Naive thymus-derived CD4-positive, alpha-beta T cell (primary cell): ENCODE measurements at regions not wholly inside any gene's neighbourhood (a gene's known extent, or its start where the extent isn't known, plus 50 kb on each side); places are given as distances from the start of the nearest gene placed in this dataset.

Experiments
- ATAC-seq: fragments of 150-1000 bp; cut with Tn5 transposase; 2 replicates; pipeline ENCODE4 v1.10.0; 2021; ENCODE audit warnings: mild to moderate bottlenecking, moderate library complexity
- CTCF ChIA-PET: fragments of 350-600 bp; sonication (Branson Sonifier 250); formaldehyde crosslinking; loops from one replicate; lab custom pipeline; 2021; ENCODE audit warnings: antibody characterized with exemption; lab: Charles Lee
- POLR2A ChIA-PET: fragments of 350-600 bp; sonication (Branson Sonifier 250); formaldehyde crosslinking; loops from one replicate; lab custom pipeline; 2021; ENCODE audit warnings: antibody characterized with exemption, inconsistent platforms; lab: Charles Lee
- DNase-seq, 9 donors: peaks; one replicate each; pipeline versions ENCODE4 v3.0.0 to v3.0.0-alpha.2; 2020 to 2022; ENCODE audit warnings: mixed read lengths in 1 of 9
- H3K27ac ChIP-seq: one replicate; pipeline ENCODE4 v1.7.0; 2013; ENCODE audit warnings: mild to moderate bottlenecking, low read depth, low read length, moderate library complexity
- H3K27me3 ChIP-seq, 2 donors: one replicate each; pipeline ENCODE4 v1.7.0; 2013; ENCODE audit warnings: low read length in 2 of 2, mild to moderate bottlenecking in 2 of 2, moderate library complexity in 2 of 2; ENCODE audit not compliant: control insufficient read depth in 2 of 2, insufficient read depth in 2 of 2
- H3K36me3 ChIP-seq, 3 experiments: 1 replicate in 2 of 3; 2 replicates in 1 of 3; pipeline ENCODE4 v1.7.0; 2013; ENCODE audit warnings: low read length in 3 of 3, mild to moderate bottlenecking in 3 of 3, moderate library complexity in 1 of 3; ENCODE audit not compliant: insufficient read depth in 3 of 3, control insufficient read depth in 2 of 3
- H3K4me1 ChIP-seq, 2 donors: one replicate each; pipeline ENCODE4 v1.7.0; 2013; ENCODE audit warnings: low read length in 2 of 2, mild to moderate bottlenecking in 2 of 2, moderate library complexity in 1 of 2; ENCODE audit not compliant: control insufficient read depth in 2 of 2, insufficient read depth in 2 of 2
- H3K4me3 ChIP-seq: 2 replicates; pipeline ENCODE4 v1.7.0; 2013; ENCODE audit warnings: mild to moderate bottlenecking, low read length
- H3K9me3 ChIP-seq, 3 experiments: 1 replicate in 2 of 3; 2 replicates in 1 of 3; pipeline ENCODE4 v1.7.0; 2013; ENCODE audit warnings: low read length in 3 of 3; ENCODE audit not compliant: control insufficient read depth in 2 of 3
- H3K27ac Mint-ChIP-seq, 9 donors: one replicate each; pipeline ENCODE4 v1.8.0; 2020 to 2022; ENCODE audit warnings: mixed read lengths in 9 of 9, mild to moderate bottlenecking in 8 of 9, moderate library complexity in 5 of 9, inconsistent platforms in 2 of 9
- H3K27me3 Mint-ChIP-seq, 5 donors: one replicate each; pipeline ENCODE4 v1.8.0; 2021 to 2022; ENCODE audit warnings: mixed read lengths in 5 of 5, mild to moderate bottlenecking in 1 of 5
- H3K36me3 Mint-ChIP-seq, 5 donors: one replicate each; pipeline ENCODE4 v1.8.0; 2020 to 2022; ENCODE audit warnings: mixed read lengths in 5 of 5, mild to moderate bottlenecking in 3 of 5, inconsistent platforms in 1 of 5
- H3K4me1 Mint-ChIP-seq, 7 donors: one replicate each; pipeline ENCODE4 v1.8.0; 2020 to 2022; ENCODE audit warnings: mixed read lengths in 7 of 7, mild to moderate bottlenecking in 3 of 7, inconsistent platforms in 1 of 7
- H3K4me3 Mint-ChIP-seq, 10 donors: one replicate each; pipeline ENCODE4 v1.8.0; 2020 to 2022; ENCODE audit warnings: mild to moderate bottlenecking in 10 of 10, mixed read lengths in 10 of 10, moderate library complexity in 6 of 10, inconsistent platforms in 2 of 10
- H3K9me3 Mint-ChIP-seq, 11 donors: one replicate each; pipeline ENCODE4 v1.8.0; 2020 to 2022; ENCODE audit warnings: mixed read lengths in 11 of 11, mild to moderate bottlenecking in 4 of 11, inconsistent platforms in 1 of 11, moderate library complexity in 1 of 11
- intact Hi-C, 2 donors: fragments of 100-400 bp; cut with micrococcal nuclease; formaldehyde crosslinking; loops; one replicate each; pipeline ENCODE4 v1.15.1; 2023

DNA sequence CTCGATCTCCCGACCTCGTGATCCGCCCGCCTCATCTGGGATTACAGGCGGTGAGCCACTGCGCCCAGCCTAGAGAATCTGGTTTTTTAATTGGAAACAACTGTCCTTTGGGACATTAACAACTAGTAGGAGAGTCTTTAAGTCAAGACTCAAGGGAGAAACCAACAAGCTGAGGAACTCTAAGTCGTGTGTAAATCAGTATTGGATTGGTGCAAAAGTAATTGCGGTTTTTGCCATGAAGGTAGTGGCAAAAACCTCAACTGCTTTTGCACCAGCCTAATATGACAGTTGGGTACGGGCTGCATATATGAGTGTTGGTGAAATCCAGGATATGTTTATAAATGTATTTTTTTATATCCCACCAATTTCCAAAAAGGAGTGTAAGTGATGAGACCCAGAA lies 113.9 kb upstream of the PLXNA4 start:
- POLR2A ChIA-PET = no interaction called here
- Histone ChIP-seq H3K27ac (no peak overlapping the region), H3K9me3 (no peaks in the 10 kb centered on the region), H3K27me3 (no peaks in the 10 kb centered on the region), H3K4me1 (no peaks in the 10 kb centered on the region), H3K36me3 (no peaks in the 10 kb centered on the region), H3K4me3 (no peak overlapping the region)
- Mint-ChIP-seq H3K27ac (no peak overlapping the region), H3K4me1 (no peaks in the 10 kb centered on the region), H3K4me3 (no peak overlapping the region), H3K27me3 (peaks cover 0 to 9% (median 0%) of the 10 kb centered on the region in 5 donors), H3K9me3 (no peaks in the 10 kb centered on the region), H3K36me3 (no peaks in the 10 kb centered on the region)
- ATAC-seq (no peak), DNase-seq (no peak)
- CTCF ChIA-PET = no interaction called here
- intact Hi-C loops = no loop called here

DNA sequence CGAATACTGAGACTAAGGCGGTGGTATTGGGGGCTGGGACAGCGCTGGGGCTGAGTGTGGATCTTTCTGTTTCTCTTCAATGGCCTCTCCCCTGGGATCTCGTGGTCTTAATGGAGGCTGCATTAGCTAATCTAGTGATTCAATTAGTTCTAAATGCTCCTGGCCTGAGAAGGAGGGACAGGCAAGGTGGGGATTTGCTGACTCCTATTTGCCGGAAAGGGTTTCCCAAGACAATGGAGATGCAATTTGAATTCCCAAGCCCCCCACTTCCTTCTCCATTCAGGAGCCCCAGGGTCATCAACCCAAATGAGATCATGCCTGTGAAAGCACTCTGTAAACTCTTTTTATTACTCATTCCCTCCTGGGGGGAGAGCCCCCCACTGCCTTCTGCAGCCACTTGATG lies 111.7 kb upstream of the PLXNA4 start:
- Mint-ChIP-seq H3K9me3 (peaks cover 0 to 3% (median 0%) of the 10 kb centered on the region in 11 donors), H3K36me3 (no peaks in the 10 kb centered on the region), H3K27me3 (peaks cover 0 to 12% (median 0%) of the 10 kb centered on the region in 5 donors), H3K4me1 (no peaks in the 10 kb centered on the region), H3K4me3 (no peak overlapping the region), H3K27ac (no peak overlapping the region)
- Histone ChIP-seq H3K27me3 (no peaks in the 10 kb centered on the region), H3K27ac (no peak overlapping the region), H3K9me3 (no peaks in the 10 kb centered on the region), H3K36me3 (no peaks in the 10 kb centered on the region), H3K4me1 (no peaks in the 10 kb centered on the region), H3K4me3 (no peak overlapping the region)
- POLR2A ChIA-PET = no interaction called here
- CTCF ChIA-PET = no interaction called here
- intact Hi-C loops = no loop called here
- DNase-seq (no peak), ATAC-seq (no peak)

DNA sequence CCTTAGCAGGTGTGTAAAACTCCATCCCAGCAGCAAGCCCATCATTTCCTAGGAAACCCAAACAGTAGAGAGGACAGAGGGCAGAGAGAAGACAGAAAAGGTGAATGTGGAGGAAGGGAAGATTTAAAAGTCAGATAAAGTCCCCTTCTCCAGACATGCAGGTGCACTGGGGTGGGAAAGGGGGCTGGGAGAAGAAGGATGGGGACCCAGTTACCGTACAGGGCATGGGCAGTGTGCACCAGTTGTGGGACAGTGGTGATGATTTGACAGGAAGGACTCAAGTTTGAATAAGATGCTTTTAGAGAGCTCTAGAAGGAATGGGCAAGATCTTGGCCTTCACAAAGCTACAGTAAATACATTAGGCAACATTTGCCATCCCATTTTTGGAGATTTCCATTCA lies 110.7 kb upstream of the PLXNA4 start:
- no peaks in the 10 kb centered on the region for H3K4me1 Mint-ChIP-seq
- CTCF ChIA-PET = no interaction called here

DNA sequence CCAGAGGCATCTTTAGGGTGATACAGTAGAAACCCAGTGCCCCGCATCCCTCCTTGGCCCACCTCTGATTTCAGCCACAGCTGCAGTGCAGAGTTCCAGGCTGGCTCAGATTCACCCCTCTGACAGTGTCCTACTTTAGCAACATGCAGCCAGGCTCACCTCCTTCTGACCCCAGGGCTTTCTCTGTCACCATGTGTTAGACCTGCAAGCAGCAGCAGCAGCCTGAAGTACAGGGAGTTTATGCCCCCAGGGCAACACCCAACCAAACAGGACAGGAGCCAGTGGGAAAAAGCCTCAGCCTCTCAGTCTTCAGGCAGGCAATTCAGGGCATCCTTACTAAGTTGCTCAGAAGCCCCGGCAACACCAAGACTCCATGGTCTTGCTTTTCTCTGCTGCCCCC lies 109.0 kb upstream of the PLXNA4 start:
- Histone ChIP-seq H3K27ac (no peak overlapping the region), H3K36me3 (no peaks in the 10 kb centered on the region), H3K4me3 (no peak overlapping the region), H3K27me3 (no peaks in the 10 kb centered on the region), H3K9me3 (no peaks in the 10 kb centered on the region), H3K4me1 (no peaks in the 10 kb centered on the region)
- ATAC-seq = no peak
- H3K36me3 Mint-ChIP-seq = no peaks in the 10 kb centered on the region
- peaks cover 0 to 12% (median 0%) of the 10 kb centered on the region in 5 donors for H3K27me3 Mint-ChIP-seq
- intact Hi-C loops = no loop called here
- ChIA-PET POLR2A (no interaction called here), CTCF (no interaction called here)
- H3K27ac Mint-ChIP-seq = no peak overlapping the region
- H3K4me1 Mint-ChIP-seq = no peaks in the 10 kb centered on the region
- peaks cover 0 to 10% (median 0%) of the 10 kb centered on the region in 11 donors for H3K9me3 Mint-ChIP-seq
- DNase-seq = no peak
- H3K4me3 Mint-ChIP-seq = no peak overlapping the region

More for the DNA sequence above, 110.7 kb upstream of the PLXNA4 start:
- Histone ChIP-seq H3K27ac (no peak overlapping the region), H3K36me3 (no peaks in the 10 kb centered on the region), H3K4me1 (no peaks in the 10 kb centered on the region), H3K9me3 (no peaks in the 10 kb centered on the region), H3K4me3 (no peak overlapping the region), H3K27me3 (no peaks in the 10 kb centered on the region)
- POLR2A ChIA-PET = no interaction called here
- Mint-ChIP-seq H3K4me3 (no peak overlapping the region), H3K36me3 (no peaks in the 10 kb centered on the region), H3K27me3 (peaks cover 0 to 12% (median 0%) of the 10 kb centered on the region in 5 donors), H3K27ac (no peak overlapping the region), H3K9me3 (peaks cover 0 to 4% (median 0%) of the 10 kb centered on the region in 11 donors)
- DNase-seq (no peak), ATAC-seq (no peak)
- intact Hi-C loops = no loop called here

DNA sequence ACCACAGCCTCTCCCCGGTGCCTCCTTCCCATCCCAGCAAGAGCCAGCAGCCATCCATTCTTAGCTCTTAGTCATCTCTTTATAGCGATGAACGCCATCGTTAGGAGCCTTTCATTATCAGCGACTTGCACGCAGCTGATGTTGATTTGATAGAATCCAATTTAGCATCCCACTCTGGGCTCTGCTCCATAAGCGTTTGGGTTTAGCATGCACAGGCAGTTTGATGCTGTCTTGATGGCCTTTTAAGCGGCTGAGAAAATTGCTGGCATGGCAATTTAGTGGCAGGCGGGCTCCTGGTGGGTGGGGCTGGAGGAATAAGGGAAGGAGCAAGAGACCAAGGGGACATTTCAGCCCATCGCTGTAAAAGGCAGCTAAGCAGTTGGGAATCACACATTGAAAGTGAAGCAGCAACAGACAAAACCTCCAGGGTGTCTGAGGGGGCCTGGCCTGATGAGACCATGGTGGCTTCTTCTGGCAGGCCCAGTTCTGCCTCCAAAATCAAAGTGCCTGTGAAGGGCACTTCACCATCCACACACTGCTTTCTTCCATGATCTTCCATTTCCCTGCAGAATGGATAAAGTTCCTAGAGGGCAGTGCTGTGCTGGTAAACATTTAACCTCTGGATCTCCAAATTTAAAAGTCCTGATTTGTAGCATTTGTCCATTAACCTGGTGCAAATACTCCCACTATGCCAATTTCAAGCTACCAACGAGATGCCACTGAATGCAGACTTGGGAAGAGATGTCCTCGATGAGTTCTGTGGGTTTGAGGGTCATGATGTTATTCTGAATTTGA lies 107.8 kb upstream of the PLXNA4 start:
- no peak overlapping the region for H3K27ac Mint-ChIP-seq
- H3K4me1 Mint-ChIP-seq = no peaks in the 10 kb centered on the region
- intact Hi-C loops = no loop called here
- peaks cover 0 to 7% (median 0%) of the 10 kb centered on the region in 5 donors for H3K36me3 Mint-ChIP-seq
- H3K27me3 Mint-ChIP-seq = peaks cover 0 to 12% (median 0%) of the 10 kb centered on the region in 5 donors
- H3K4me3 ChIP-seq = no peak overlapping the region
- ATAC-seq = no peak
- H3K36me3 ChIP-seq = no peaks in the 10 kb centered on the region
- H3K4me3 Mint-ChIP-seq = no peak overlapping the region
- DNase-seq = no peak
- H3K9me3 Mint-ChIP-seq = peaks cover 0 to 13% (median 0%) of the 10 kb centered on the region in 11 donors
- H3K27ac ChIP-seq = no peak overlapping the region
- H3K4me1 ChIP-seq = no peaks in the 10 kb centered on the region
- H3K27me3 ChIP-seq = no peaks in the 10 kb centered on the region
- CTCF ChIA-PET = interaction anchor here (0.7 kb wide), 1 partner anchor 69 kb away, joined by 3 read pairs; no protein-coding TSS in a partner anchor
- POLR2A ChIA-PET = no interaction called here
- H3K9me3 ChIP-seq = no peaks in the 10 kb centered on the region

DNA sequence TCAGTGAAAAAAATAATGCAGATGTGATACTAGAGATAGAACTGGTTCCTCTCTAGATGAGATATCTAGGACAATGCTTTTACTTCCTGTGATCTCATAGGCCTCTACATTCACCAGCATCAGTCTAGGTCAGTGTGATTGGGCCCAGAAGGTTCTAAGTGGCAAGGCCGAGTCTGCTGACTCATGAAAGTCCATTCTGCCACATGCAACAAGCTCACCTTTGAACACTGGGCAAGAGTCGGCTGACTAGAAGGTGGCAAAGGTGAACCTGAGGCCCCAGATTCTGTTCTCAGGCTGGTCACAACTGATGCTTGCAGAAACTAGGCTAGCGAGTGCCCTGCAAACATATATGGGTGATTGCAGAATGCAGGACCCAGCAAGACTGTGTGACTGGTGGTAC lies 105.7 kb upstream of the PLXNA4 start:
- Mint-ChIP-seq H3K4me1 (no peaks in the 10 kb centered on the region), H3K27ac (no peak overlapping the region), H3K9me3 (peaks cover 0 to 13% (median 0%) of the 10 kb centered on the region in 11 donors), H3K27me3 (peaks cover 0 to 9% (median 0%) of the 10 kb centered on the region in 5 donors), H3K4me3 (no peak overlapping the region), H3K36me3 (peaks cover 0 to 7% (median 0%) of the 10 kb centered on the region in 5 donors)
- Histone ChIP-seq H3K9me3 (no peaks in the 10 kb centered on the region), H3K4me1 (no peaks in the 10 kb centered on the region), H3K27ac (no peak overlapping the region), H3K36me3 (no peaks in the 10 kb centered on the region), H3K27me3 (no peaks in the 10 kb centered on the region), H3K4me3 (no peak overlapping the region)
- CTCF ChIA-PET = no interaction called here
- DNase-seq (no peak), ATAC-seq (no peak)
- intact Hi-C loops = no loop called here
- POLR2A ChIA-PET = interaction anchor here (0.6 kb wide), 1 partner anchor 11 kb away, joined by 6 read pairs; no protein-coding TSS in a partner anchor

DNA sequence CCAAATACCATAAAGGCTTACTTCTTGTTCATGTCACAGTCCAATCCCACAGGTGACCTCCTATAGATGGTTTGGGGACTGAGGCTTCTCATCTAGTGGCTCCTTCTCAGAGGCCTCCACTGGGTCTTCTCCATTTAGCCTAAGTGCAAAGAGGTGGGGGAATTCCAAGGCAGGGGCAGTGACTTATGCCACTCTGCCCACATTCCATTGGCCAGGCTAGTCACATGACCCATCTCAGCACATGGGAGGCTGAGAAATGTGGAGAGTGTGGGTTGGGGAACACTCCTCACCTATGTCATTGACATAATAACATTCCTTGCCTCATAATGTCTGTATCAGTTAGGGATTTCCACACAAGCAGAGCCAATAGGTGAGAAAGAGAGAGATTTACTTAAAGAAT lies 104.3 kb upstream of the PLXNA4 start:
- Histone ChIP-seq H3K9me3 (no peaks in the 10 kb centered on the region), H3K4me3 (no peak overlapping the region), H3K27me3 (no peaks in the 10 kb centered on the region), H3K4me1 (no peaks in the 10 kb centered on the region), H3K36me3 (no peaks in the 10 kb centered on the region), H3K27ac (no peak overlapping the region)
- H3K36me3 Mint-ChIP-seq = peaks cover 0 to 7% (median 0%) of the 10 kb centered on the region in 5 donors
- DNase-seq (no peak), ATAC-seq (no peak)
- ChIA-PET POLR2A (no interaction called here), CTCF (no interaction called here)
- intact Hi-C loops = no loop called here
- H3K27ac Mint-ChIP-seq = no peak overlapping the region
- H3K4me1 Mint-ChIP-seq = no peaks in the 10 kb centered on the region
- H3K9me3 Mint-ChIP-seq = peaks cover 0 to 13% (median 0%) of the 10 kb centered on the region in 11 donors
- no peak overlapping the region for H3K4me3 Mint-ChIP-seq
- H3K27me3 Mint-ChIP-seq = peaks cover 0 to 7% (median 0%) of the 10 kb centered on the region in 5 donors
